Activated CD4-positive, alpha-beta memory T cell treated with anti-CD3 and anti-CD28 coated beads, Interleukin-2, amount 10 ng/mL, durations not matched to agents 7 days and 5 days (primary cell): ENCODE measurements at regions not wholly inside any gene's neighbourhood (a gene's known extent, or its start where the extent isn't known, plus 50 kb on each side); places are given as distances from the start of the nearest gene placed in this dataset.
"Not testable (repeated sequence)": the region's sequence is repeated elsewhere in the genome, so short reads cannot be mapped to it uniquely, and the experiment has no call there.

Experiments
- CTCF ChIA-PET: fragments of 350-600 bp; sonication (Branson Sonifier 250); formaldehyde crosslinking; loops from one replicate; lab custom pipeline; 2021; ENCODE audit warnings: antibody characterized with exemption, inconsistent platforms; lab: Charles Lee
- POLR2A ChIA-PET: fragments of 350-600 bp; sonication (Branson Sonifier 250); formaldehyde crosslinking; loops from one replicate; lab custom pipeline; 2021; ENCODE audit warnings: antibody characterized with exemption; lab: Charles Lee
- DNase-seq: peaks from one replicate; pipeline ENCODE4 v3.0.0-alpha.2; 2020
- H3K27ac Mint-ChIP-seq: one replicate; pipeline ENCODE4 v1.8.0; 2021; ENCODE audit warnings: mild to moderate bottlenecking, mixed read lengths
- H3K27me3 Mint-ChIP-seq: one replicate; pipeline ENCODE4 v1.8.0; 2021; ENCODE audit warnings: mixed read lengths
- H3K36me3 Mint-ChIP-seq: one replicate; pipeline ENCODE4 v1.8.0; 2021; ENCODE audit warnings: low read depth, mixed read lengths
- H3K4me1 Mint-ChIP-seq: one replicate; pipeline ENCODE4 v1.8.0; 2021; ENCODE audit warnings: mixed read lengths
- H3K4me3 Mint-ChIP-seq: one replicate; pipeline ENCODE4 v1.8.0; 2021; ENCODE audit warnings: mild to moderate bottlenecking, mixed read lengths
- H3K9me3 Mint-ChIP-seq: one replicate; pipeline ENCODE4 v1.8.0; 2021; ENCODE audit warnings: mixed read lengths

DNA sequence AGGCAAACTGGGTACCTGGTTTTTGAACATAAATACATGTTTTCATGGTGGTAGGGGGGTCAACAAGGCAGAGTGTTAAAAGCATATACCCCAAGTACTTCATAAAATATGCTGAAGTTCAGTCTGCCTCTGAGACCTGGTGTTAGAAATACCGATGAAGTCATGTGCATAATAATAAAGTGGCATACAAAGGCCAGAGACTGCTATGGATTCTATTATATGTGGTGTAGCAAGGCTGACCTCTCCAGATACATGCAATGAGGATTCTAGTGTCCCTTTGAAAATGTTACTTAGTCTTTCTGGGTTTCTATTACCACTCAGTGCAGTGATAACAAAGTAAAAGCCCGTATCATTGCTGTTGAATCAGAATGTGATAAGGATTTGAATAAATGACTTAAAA is 487.5 kb upstream of the ZNF608 start:
- Mint-ChIP-seq H3K27ac (no peak overlapping the region), H3K36me3 (no peaks in the 10 kb centered on the region), H3K4me1 (no peaks in the 10 kb centered on the region), H3K27me3 (no peaks in the 10 kb centered on the region), H3K4me3 (no peak overlapping the region), H3K9me3 (no peaks in the 10 kb centered on the region)
- no peak for DNase-seq
- ChIA-PET POLR2A (no interaction called here), CTCF (no interaction called here)

DNA sequence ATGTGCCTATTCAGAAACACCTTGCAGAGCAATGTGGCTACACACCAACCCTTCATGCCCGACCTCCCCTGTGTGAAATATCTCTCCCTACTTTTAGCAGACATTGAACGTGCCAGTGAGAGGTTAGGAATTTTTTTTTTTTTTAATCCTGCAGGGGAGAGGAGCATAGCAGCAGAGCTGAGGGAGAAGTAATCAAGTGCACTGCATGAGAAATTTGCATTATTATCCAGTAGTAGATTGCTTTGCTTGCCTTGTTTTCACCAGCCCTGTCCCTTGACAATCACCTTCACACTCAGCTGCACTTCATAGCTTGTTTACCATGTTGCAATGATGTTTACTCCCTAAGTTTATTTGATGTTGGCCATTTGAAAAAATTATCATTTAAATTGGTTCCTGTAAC is 489.6 kb upstream of the ZNF608 start:
- Mint-ChIP-seq H3K27ac (no peak overlapping the region), H3K4me1 (no peaks in the 10 kb centered on the region)
- CTCF ChIA-PET: no interaction called here

DNA sequence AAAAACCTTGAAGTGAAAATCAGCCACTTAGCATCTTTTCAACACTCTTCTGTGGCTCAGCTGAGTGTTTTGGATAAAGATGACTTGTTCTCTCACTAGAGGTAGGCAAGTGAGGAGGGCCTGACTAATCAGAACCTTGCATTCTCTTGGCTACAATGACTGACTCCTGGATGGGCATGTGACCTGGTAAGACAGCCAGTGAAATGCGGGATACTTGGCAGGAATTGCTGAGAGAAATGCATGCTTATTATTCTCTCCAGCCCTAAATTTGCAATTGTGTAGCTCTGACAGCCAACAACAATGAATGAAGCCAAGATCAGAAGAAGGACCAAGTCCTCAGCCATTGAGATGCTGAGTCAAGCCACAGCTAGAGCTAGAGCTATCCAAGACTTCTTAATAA is 490.5 kb upstream of the ZNF608 start:
- ChIA-PET CTCF (no interaction called here), POLR2A (no interaction called here)
- Mint-ChIP-seq H3K4me1 (no peaks in the 10 kb centered on the region), H3K9me3 (peaks cover 4% of the 10 kb centered on the region), H3K4me3 (no peak overlapping the region), H3K27ac (no peak overlapping the region), H3K27me3 (no peaks in the 10 kb centered on the region), H3K36me3 (no peaks in the 10 kb centered on the region)
- DNase-seq: no peak

More for the DNA sequence above, 489.6 kb upstream of the ZNF608 start:
- H3K9me3 Mint-ChIP-seq: peaks cover 2% of the 10 kb centered on the region
- no peaks in the 10 kb centered on the region for H3K36me3 Mint-ChIP-seq
- H3K27me3 Mint-ChIP-seq: no peaks in the 10 kb centered on the region
- POLR2A ChIA-PET: no interaction called here
- DNase-seq: no peak
- no peak overlapping the region for H3K4me3 Mint-ChIP-seq

DNA sequence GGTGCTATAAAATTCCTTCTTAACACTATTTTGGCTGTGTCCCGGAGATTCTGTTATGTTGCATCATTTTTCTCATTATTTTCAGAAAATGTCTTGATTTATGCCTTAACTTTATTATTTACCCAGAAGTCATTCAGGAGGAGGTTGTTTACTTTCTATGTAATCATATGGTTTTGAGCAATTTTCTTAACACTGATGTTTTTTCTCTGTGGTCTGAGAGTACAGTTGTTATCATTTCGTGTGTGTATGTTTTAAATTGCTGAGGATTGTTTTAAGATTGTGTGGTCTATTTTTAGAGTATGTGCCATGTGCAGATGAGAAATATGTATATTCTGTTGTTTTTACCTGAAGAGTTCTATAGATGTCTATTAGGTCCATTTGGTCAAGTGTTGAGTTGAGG is 498.1 kb upstream of the ZNF608 start:
- no peaks in the 10 kb centered on the region for H3K4me1 Mint-ChIP-seq
- no peaks in the 10 kb centered on the region for H3K27me3 Mint-ChIP-seq
- H3K27ac Mint-ChIP-seq: no peak overlapping the region
- peaks cover 22% of the 10 kb centered on the region for H3K9me3 Mint-ChIP-seq
- no peak for DNase-seq
- POLR2A ChIA-PET: no interaction called here
- H3K36me3 Mint-ChIP-seq: no peaks in the 10 kb centered on the region
- CTCF ChIA-PET: no interaction called here
- no peak overlapping the region for H3K4me3 Mint-ChIP-seq

DNA sequence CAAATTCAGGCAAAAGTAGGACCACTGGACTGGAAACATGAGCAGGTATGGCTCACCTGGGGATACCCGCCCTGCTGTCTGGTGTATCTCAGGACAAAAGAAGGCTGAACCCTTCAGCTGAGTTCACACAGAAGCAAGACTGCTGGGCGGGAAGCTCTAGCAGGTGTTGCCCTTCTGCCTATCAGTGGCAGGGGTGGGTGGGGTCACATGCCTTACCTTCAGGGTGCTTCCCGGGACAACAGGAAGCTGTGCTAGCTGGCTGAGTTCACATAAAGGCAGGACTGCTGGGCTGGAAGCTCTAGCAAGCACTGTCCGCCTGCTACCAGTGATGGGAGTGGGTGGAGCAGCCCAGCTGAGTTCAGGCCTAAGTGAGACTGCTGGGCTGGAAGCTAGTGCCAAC is 498.8 kb upstream of the ZNF608 start:
- H3K27me3 Mint-ChIP-seq: no peaks in the 10 kb centered on the region
- no peaks in the 10 kb centered on the region for H3K4me1 Mint-ChIP-seq
- H3K36me3 Mint-ChIP-seq: no peaks in the 10 kb centered on the region
- H3K27ac Mint-ChIP-seq: no peak overlapping the region
- H3K9me3 Mint-ChIP-seq: peaks cover 19% of the 10 kb centered on the region
- POLR2A ChIA-PET: no interaction called here
- no peak for DNase-seq
- CTCF ChIA-PET: no interaction called here
- H3K4me3 Mint-ChIP-seq: no peak overlapping the region

DNA sequence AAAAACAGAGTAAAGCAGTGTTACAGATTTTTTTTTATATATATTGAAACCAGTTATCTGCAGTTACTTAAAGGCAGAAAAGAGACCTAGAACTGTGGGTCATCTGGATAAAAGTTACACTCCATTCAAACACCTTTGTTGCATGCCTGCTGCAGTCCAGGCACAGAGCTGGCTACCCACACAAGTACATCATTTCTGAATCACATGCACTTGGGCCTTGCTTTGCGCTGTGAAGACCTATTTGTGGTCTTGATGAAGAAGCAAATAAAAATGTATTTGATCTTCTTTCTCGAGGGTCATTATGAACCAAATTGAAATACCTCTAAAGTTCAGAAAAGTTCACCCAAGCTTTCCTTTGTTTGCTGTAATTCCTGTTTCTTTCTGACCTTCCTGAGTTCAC is 503.0 kb upstream of the ZNF608 start:
- H3K27me3 Mint-ChIP-seq: no peaks in the 10 kb centered on the region
- DNase-seq: no peak
- H3K27ac Mint-ChIP-seq: no peak overlapping the region
- H3K4me1 Mint-ChIP-seq: no peaks in the 10 kb centered on the region
- H3K9me3 Mint-ChIP-seq: peaks cover 13% of the 10 kb centered on the region
- no peak overlapping the region for H3K4me3 Mint-ChIP-seq
- ChIA-PET CTCF (no interaction called here), POLR2A (no interaction called here)
- no peaks in the 10 kb centered on the region for H3K36me3 Mint-ChIP-seq

DNA sequence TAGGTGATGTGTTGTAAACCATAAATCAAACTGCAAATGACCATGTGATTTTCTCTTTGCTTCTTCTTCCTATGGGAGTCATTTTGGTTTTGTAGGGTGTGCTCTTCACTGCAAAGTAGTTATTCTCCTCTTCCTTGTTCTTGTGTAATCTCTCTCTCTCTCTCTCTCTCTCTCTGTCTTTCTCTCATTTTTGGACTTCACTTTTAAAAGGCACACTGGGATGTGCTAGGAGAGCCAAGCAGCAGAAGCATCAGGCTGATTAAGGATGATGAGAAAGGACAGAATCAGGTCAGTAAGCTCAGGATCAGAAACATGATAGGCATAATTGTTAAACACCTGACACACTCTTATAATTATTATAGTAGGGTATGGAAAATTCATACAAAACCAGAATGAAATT is 505.3 kb upstream of the ZNF608 start:
- Mint-ChIP-seq H3K4me3 (no peak overlapping the region), H3K36me3 (no peaks in the 10 kb centered on the region), H3K4me1 (no peaks in the 10 kb centered on the region), H3K27me3 (no peaks in the 10 kb centered on the region), H3K9me3 (peaks cover 17% of the 10 kb centered on the region), H3K27ac (no peak overlapping the region)
- DNase-seq: no peak
- ChIA-PET CTCF (no interaction called here), POLR2A (no interaction called here)

DNA sequence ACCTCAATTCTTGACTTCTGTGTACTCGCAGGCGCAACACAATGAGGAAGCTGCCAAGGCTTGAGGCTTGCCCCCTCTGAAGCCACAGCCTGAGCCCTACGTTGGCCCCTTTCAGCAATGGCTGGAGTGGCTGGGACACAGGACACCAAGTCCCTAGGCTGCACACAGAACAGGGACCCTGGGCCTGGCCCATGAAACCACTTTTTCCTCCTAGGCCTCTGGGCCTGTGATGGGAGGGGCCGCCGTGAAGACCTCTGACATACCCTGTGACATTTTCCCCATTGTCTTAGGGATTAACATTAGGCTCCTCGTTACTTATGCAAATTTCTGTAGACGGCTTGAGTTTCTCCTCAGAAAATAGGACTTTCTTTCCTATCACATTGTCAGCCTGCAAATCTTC is 507.2 kb upstream of the ZNF608 start:
- DNase-seq, H3K4me3 Mint-ChIP-seq, H3K4me1 Mint-ChIP-seq, POLR2A ChIA-PET, H3K27ac Mint-ChIP-seq, H3K27me3 Mint-ChIP-seq, H3K36me3 Mint-ChIP-seq, CTCF ChIA-PET: not testable (repeated sequence)
- peaks cover 18% of the 10 kb centered on the region for H3K9me3 Mint-ChIP-seq

DNA sequence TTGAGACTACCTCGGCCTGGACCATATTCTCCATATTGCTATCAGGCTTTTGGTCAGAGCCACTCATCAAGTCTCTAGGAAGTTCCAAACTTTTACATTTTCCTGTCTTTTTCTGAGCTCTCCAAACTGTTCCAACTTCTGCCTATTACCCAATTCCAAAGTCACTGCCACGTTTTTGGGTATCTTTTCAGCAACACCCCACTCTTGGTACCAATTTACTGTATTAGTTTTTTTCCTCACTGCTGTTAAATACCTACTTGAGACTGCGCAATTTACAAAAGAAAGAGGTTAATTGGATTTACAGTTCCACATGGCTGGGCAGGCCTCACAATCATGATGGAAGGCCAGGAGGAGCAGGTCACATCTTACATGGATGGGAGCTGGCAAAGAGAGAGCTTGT is 507.8 kb upstream of the ZNF608 start:
- Mint-ChIP-seq H3K9me3 (peaks cover 18% of the 10 kb centered on the region), H3K4me1 (no peaks in the 10 kb centered on the region), H3K36me3 (no peaks in the 10 kb centered on the region), H3K27me3 (no peaks in the 10 kb centered on the region), H3K27ac (no peak overlapping the region), H3K4me3 (no peak overlapping the region)
- ChIA-PET POLR2A (no interaction called here), CTCF (no interaction called here)
- DNase-seq: no peak

DNA sequence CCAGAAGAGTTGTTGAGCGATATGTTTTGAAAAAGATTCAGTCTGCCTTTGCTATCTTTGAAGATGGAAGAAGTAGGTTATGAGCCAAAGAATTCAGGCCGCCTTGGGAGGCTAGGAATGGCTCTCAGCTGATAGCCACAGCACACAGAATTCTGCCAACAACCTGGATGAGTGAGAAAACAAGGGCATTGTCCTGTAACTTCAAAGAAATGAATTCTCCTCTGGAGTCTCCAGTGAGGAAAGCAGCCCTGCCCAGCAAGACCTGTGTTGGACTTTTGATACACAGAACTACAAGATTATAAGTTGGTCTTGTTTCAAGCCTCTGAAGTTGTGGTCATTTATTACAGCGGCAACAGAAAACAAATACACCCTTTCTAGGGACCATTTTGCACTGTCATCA is 509.9 kb upstream of the ZNF608 start:
- CTCF ChIA-PET: no interaction called here
- Mint-ChIP-seq H3K4me3 (no peak overlapping the region), H3K36me3 (no peaks in the 10 kb centered on the region), H3K4me1 (no peaks in the 10 kb centered on the region), H3K27me3 (no peaks in the 10 kb centered on the region), H3K9me3 (peaks cover 21% of the 10 kb centered on the region), H3K27ac (no peak overlapping the region)
- DNase-seq: no peak
- POLR2A ChIA-PET: no interaction called here

DNA sequence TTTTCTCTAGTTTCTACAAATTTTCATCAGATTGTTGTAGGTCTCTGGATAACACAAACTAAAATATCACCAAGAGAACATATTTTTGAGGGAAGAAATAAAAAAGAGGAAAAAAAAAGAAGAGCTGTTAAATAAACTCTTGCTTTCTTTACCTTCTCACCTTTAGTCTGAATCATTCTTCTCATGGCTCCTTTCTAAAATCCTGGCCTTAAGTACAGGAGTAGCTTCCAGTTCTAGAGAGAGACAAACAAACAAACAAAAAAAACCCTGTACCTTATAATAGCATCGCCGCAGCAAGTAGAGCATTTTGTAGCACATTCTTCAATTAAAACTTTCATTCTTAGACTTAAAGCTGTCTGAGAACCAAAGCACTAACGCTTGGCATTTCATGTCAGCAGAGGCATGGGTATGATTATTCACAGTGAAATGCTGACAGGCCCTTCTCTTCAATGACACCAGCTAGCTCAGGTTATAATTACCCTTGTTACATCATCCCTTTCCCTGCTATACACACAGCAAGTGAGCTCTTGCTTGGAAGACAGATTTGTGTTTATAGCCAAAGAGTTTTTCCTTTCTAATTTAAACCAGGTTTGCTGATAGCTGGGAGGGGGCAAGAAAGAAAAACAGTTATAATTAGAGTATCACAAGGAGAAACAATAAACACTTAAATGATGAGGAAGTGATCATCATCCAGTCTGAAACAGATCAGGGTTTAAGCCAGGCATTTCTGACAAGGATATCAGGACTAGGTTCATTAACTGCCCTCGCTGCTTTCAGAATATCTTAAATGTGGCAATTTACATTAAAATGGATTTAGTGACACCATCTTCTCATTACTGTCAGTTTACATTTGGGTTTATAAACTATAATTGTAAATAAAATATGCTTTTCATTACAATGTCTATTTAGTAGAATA is 510.9 kb upstream of the ZNF608 start:
- no peaks in the 10 kb centered on the region for H3K4me1 Mint-ChIP-seq
- H3K36me3 Mint-ChIP-seq: no peaks in the 10 kb centered on the region
- peaks cover 16% of the 10 kb centered on the region for H3K9me3 Mint-ChIP-seq
- H3K4me3 Mint-ChIP-seq: no peak overlapping the region
- ChIA-PET POLR2A (no interaction called here), CTCF (no interaction called here)
- no peak overlapping the region for H3K27ac Mint-ChIP-seq
- H3K27me3 Mint-ChIP-seq: no peaks in the 10 kb centered on the region
- DNase-seq: no peak

DNA sequence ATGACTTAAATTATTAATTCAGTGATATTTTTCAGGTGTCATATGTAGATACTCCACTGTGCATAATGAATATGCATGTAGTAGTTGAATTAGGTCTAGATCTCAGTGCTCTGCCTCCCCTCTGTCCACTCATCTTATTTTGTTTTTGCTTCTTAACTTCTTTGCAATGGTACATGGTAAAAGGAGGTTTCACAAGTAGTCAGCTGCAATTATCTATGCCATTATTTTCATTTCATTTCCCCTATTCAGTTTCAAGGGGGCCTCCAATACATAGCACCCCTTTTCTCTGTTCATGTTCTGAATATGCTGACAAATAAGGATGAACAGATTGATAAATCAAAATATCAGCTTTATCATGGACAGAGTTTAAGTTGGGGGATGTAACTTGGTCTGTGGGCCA is 511.6 kb upstream of the ZNF608 start:
- H3K36me3 Mint-ChIP-seq: no peaks in the 10 kb centered on the region
- ChIA-PET CTCF (no interaction called here), POLR2A (no interaction called here)
- H3K9me3 Mint-ChIP-seq: peaks cover 14% of the 10 kb centered on the region
- no peaks in the 10 kb centered on the region for H3K4me1 Mint-ChIP-seq
- H3K4me3 Mint-ChIP-seq: no peak overlapping the region
- no peaks in the 10 kb centered on the region for H3K27me3 Mint-ChIP-seq
- H3K27ac Mint-ChIP-seq: no peak overlapping the region
- no peak for DNase-seq

DNA sequence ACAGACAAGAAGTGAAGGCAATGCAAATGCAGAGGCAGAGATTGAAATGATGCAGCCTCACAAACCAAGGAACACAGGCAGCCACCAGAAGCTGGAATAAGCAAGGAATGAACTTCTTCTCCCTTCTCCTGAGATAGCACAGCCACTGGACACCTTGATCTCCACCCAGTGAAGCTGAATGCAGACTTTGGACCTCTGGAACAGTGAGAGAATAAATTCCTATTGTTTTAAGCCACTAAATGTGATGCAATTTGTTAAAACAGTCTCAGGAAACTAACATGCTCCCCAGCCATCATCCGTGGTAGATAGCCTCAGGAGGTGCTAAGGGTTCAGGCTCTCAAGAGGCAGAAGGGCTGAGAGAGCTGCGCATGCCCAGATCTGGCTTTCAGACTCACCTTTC is 512.2 kb upstream of the ZNF608 start:
- CTCF ChIA-PET: no interaction called here
- no peaks in the 10 kb centered on the region for H3K36me3 Mint-ChIP-seq
- H3K4me1 Mint-ChIP-seq: no peaks in the 10 kb centered on the region
- peaks cover 14% of the 10 kb centered on the region for H3K9me3 Mint-ChIP-seq
- H3K4me3 Mint-ChIP-seq: no peak overlapping the region
- no peak overlapping the region for H3K27ac Mint-ChIP-seq
- POLR2A ChIA-PET: no interaction called here
- no peak for DNase-seq
- H3K27me3 Mint-ChIP-seq: no peaks in the 10 kb centered on the region

DNA sequence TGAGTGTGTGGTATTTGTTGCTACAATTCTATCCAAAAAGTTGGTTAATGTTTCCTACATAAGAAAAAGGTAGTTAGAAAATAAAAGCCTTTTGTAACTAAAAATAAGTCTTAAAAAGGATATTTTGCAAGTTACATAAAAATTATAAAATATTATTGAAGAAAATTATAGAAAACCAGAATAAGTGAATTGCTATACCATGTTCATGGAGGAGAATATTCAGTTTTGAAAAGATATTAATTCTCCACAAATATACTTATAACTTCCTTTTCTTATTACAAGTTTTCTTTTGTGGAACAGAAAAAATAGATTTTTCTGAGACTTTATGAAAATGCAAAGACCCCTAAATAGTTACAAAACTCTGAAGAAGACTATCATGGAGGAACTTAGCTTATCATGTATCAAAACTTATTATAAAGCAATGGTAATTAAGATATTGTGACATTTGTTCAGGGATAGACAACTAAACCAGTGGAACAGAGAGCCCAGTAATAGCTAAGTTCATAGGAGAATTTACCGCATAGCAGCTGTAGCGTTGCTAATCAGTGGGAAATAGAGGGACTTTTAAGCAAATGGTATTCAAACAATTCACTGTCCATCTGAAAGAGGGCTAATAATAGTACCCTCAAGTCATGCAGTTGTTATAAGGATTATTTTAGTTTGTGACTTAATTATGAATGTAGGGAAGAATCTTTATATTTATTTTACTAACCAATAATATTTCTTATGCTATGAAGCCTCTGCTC is 515.2 kb upstream of the ZNF608 start:
- H3K9me3 Mint-ChIP-seq: peaks cover 14% of the 10 kb centered on the region
- ChIA-PET CTCF (no interaction called here), POLR2A (no interaction called here)
- H3K27ac Mint-ChIP-seq: no peak overlapping the region
- no peaks in the 10 kb centered on the region for H3K27me3 Mint-ChIP-seq
- no peaks in the 10 kb centered on the region for H3K4me1 Mint-ChIP-seq
- no peak for DNase-seq
- no peak overlapping the region for H3K4me3 Mint-ChIP-seq
- H3K36me3 Mint-ChIP-seq: no peaks in the 10 kb centered on the region
